ENCODE measurements at regions not wholly inside any gene's neighbourhood (a gene's known extent, or its start where the extent isn't known, plus 50 kb on each side); places are given as distances from the start of the nearest gene placed in this dataset.

DNA sequence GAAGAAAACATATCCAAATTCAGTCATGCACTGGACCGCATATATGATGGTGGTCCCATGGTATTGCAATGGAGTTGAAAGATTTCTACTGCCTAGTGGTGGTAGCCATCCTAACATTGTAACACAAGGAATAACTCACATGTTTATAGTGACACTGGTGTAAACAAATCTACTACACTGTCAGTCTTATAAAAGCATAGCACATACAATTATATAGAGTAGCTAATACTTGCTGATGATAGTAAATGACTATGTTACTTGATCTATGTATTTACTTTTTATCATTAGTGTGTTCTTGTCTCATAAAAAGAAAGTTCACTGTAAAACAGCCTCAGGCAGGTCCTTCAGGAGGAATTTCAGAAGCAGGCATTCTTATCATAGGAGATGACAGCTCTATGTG is 96.0 kb upstream of the CDIN1 start:
- TF ChIP-seq, protein P1, sequence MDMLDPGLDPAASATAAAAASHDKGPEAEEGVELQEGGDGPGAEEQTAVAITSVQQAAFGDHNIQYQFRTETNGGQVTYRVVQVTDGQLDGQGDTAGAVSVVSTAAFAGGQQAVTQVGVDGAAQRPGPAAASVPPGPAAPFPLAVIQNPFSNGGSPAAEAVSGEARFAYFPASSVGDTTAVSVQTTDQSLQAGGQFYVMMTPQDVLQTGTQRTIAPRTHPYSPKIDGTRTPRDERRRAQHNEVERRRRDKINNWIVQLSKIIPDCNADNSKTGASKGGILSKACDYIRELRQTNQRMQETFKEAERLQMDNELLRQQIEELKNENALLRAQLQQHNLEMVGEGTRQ (IDR thresholded peaks at IDR 0.05; ENCODE audit: low read depth, low read length) = no peak
- no peak for TF ChIP-seq POLR2A (IDR thresholded peaks at IDR 0.05; ENCODE audit: low read depth, low read length)

All from IMR-90 (cell line).